ENCODE measurements at regions not wholly inside any gene's neighbourhood (a gene's known extent, or its start where the extent isn't known, plus 50 kb on each side); places are given as distances from the start of the nearest gene placed in this dataset.
"Not testable (repeated sequence)": the region's sequence is repeated elsewhere in the genome, so short reads cannot be mapped to it uniquely, and the experiment has no call there.

- DNase-seq: no peak
Observed at GRCh38 chr1:58180537-58180936, 366.0 kb downstream of the OMA1 start.

DNA sequence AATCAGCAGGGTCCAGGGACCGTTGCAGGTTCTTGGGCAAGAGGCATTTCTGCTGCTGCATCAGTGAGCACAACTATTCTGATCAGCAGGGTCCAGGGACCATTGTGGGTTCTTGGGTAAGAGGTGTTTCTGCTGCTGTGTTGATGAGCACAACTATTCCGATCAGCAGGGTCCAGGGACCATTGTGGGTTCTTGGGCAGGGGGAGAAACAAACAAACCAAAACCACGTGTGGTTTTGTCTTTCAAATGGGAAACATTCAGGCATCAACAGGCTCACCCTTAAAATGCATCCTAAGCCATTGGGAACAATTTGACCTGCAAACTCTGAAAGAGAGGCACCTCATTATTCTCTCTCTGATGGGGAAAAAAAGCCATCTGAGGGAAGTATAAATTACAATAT is 377.4 kb downstream of the OMA1 start:
- not testable (repeated sequence) for DNase-seq

GRCh38 chr1:58167131-58167530 is 379.4 kb downstream of the OMA1 start:
- not testable (repeated sequence) for DNase-seq

GRCh38 chr1:58166417-58166816 is 380.1 kb downstream of the OMA1 start:
- no peak for DNase-seq

- DNase-seq: no peak
Observed at GRCh38 chr1:58165073-58165472, 381.5 kb downstream of the OMA1 start.

DNA sequence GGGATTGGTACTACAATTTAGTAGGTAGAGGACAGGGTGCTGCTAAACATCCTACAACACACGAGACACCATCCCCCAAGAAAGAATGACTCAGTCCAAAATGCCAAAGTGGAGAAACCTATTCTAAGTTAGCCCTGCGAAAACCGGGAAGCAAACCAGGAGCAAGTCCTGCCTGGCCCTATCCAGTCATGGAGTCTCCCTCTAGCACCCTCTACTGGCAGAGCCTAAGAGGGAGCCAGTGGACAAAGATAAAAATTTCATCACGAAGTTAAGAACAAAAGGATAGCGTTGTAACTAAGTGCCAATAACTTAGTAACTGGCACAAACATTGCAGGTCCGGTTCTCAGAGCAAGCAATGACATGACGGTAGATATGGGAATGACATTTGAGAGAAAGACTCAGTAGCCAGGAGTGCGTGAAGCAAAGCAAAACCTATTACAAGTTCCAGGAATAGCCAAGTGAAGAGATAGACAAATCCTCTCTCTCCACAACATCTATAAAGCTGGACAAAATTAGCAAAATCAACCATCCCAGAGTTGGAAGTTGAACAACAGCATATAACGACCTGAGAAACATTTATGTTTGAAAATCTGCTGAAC is 383.5 kb downstream of the OMA1 start:
- DNase-seq: no peak

DNA sequence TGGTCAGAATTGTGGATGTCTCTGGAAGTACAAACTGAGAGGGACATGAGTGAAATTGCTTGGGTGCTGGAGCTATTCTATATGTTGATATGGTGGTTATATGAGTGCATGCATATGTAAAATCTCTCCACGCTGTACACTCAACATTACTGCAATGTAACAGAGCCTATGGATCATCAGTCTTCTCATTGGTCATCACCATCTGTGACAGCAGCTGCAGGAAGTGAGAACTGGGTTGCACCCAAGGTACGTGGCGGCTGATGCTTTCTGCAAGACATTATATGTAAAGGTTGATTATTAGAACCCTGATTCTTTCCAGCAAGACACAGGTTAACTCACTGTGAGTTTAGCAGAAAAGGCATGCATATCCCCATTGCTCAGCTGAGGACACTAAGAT is 387.1 kb downstream of the OMA1 start:
- no peak for DNase-seq

DNA sequence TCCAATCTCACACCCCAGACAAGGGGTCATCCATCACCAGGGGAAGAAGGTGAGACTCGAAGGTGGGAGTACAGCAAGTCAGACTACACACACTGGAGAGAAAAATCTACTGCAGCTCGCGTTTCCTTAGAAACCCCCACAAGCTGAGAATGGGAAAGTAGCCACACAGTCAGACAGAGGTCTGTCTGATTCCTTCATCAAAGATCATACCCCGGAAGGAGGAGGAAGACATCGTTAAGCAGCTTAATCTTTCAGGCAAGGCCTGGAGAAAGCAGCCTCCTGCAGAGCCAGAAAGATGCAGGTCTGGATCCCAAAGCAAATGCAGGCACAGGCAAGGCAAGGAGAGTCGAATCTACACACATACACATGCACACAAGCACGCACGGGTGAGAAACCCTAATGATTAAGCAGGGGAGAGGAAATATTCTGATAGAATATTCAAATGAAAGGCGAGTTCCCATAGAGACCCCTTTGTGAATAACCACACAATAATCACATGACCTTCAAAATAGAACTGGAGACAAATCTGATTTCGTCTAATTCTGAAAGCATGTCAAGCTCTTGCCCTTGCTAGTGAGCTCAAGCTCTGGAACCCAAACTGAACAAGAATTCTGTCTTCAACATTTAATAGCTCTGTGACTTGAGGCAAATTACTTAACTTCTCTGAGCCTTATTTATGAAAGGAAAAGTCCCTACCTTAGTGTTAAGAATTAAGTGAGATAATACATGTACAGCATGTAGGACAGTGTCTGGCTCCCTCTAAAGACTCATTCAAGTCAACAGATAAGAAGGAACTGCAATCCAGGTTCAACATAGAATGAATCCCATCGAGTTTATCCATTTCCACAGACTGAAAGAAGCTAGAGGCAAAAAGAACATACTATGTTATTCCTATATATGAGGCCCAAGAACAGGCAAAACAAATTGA is 387.8 kb downstream of the OMA1 start:
- DNase-seq: no peak

GRCh38 chr1:58158016-58158415 is 388.5 kb downstream of the OMA1 start:
- DNase-seq: no peak

- no peak for DNase-seq
Observed at GRCh38 chr1:58157256-58157655, 389.3 kb downstream of the OMA1 start.

DNA sequence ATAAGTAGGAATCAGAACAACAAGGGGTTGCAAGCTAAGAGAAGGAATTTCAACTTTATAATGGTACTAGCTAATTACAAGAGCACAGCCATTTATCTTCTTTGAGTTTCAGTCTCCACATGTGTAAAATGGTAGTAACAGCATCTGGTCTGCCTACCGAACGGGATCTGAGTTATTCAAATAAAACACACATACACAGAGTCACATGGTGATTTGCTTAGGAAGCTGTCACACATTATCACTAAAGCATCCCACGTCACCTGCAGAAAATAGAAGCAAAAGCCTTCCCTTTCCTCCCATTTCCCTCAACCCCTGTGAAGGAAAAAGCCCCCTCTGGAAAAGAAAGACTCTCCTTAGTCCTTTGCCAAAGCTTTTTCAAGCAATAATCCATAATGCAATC is 389.7 kb downstream of the OMA1 start:
- no peak for DNase-seq

GRCh38 chr1:58156124-58156468 is 390.4 kb downstream of the OMA1 start:
- DNase-seq: no peak

DNA sequence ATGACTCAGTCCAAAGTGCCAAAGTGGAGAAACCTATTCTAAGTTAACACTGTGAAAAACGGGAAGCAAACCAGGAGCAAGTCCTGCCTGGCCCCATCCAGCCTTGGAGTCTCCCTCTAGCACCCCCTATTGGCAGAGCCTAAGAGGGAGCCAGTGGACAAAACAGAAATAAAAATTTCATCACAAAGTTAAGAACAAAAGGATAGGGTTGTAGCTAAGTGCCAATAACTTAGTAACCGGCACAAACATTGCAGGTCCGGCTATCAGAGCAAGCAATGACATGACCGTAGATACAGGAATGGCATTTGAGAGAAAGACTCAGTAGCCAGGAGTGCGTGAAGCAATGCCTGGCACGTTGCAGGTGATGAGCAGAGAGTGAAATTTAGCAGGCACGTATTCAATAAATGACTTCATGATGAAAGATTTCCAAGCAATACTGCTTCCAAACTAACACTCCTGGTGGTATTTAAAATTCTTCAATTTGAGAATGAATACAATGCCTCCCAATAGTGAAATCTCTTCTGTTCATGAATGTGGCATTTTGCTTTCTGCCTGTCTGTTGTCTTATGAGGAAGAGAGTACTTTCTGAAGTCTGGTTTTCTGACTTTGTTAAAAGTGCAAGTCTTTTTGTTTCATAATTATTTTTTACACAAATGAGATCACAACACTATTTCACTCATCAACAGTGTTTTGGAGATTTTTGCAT is 391.0 kb downstream of the OMA1 start:
- no peak for DNase-seq

- no peak for DNase-seq
Observed at GRCh38 chr1:58154256-58154655, 392.3 kb downstream of the OMA1 start.

- DNase-seq: no peak
Observed at GRCh38 chr1:58152697-58153096, 393.8 kb downstream of the OMA1 start.

- no peak for DNase-seq
Observed at GRCh38 chr1:58149271-58149812, 397.2 kb downstream of the OMA1 start.

DNA sequence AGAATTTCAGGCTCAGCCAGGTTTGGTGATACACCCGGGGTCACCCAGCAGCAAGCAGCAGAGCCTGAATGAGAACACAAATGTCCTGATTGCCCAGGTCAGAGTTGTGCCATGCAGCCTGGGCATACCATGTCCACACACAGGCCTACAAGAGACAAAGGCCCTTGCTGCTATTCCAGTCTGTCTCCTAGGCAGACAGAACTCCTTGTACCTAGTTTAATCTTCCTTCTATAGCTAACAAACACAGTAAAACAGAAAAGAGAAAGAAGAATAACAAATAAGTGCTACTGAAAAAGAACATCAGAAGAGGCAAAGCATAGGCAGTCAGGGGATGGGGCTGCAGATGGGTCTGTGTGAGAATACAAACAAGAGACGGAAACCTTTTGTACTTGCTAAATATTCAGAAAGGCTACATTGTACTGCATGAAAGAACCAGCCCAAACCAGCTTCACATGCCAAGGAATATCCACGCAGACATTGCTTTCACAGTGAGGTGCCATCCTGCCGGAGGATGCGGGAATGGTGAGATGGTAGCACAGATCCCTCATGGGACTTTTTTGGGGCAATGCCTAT is 401.7 kb downstream of the OMA1 start:
- DNase-seq: no peak

GRCh38 chr1:58143972-58144697 is 402.4 kb downstream of the OMA1 start:
- DNase-seq: no peak

DNA sequence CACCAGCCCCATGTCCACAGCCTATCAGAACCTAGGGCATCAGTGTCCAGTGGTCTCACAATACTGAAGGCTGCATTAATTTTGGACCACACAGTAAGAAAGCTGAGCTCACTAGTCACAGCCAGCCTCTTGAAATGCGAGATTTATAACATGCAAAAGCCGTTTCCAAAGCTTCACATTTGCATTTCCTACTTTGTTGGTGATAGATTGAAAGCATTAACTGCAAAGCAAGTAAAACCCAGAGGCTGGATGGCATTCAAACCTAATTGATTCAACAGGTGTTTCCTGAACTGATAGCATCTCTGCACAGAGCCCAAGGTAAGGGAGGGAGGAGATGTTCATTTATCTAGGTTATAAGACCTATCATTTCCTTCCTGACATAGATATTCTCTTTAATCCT is 410.1 kb downstream of the OMA1 start:
- DNase-seq: no peak

- no peak for DNase-seq
Observed at GRCh38 chr1:58135821-58136321, 410.7 kb downstream of the OMA1 start.

- DNase-seq: no peak
Observed at GRCh38 chr1:58133562-58133961, 413.0 kb downstream of the OMA1 start.

DNA sequence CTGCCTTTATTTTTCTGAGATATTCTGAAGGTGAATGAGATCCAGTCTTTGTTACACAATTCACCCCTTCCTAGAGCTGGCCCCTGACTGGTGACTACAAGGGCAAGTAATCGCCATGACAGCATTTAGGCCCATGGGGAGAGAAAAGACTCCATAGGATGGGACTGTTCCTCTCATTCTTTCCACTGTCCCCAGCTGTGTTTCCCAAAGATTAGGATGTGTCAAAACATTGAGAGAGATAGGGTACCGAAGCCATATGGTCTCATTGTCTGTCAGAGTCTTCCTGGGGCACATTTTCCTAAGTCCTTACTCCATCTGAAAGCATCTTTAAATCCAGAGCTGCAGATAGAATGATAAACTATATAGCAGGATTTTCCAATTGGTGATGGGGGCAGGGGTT is 423.5 kb downstream of the OMA1 start:
- no peak for DNase-seq
